ENCODE measurements at regions not wholly inside any gene's neighbourhood (a gene's known extent, or its start where the extent isn't known, plus 50 kb on each side); places are given as distances from the start of the nearest gene placed in this dataset.

GRCh38 chr10:3551761-3552160, 233.2 kb downstream of the KLF6 start:
- in situ Hi-C loops (cut with MboI; ENCODE audit: low sequenced_read_pairs in 4 of 4), result no loop called here
- no peak for TF ChIP-seq CTCF (IDR thresholded peaks at IDR 0.05 in 4 of 5, conservative IDR thresholded peaks at IDR 0.05 in 1 of 5)
- TF ChIP-seq POLR2A (IDR thresholded peaks at IDR 0.05), result no peak
- H3K27me3 ChIP-seq, result no peaks in the 10 kb centered on the region

GRCh38 chr10:3549118-3549517, 235.9 kb downstream of the KLF6 start:
- no peak for TF ChIP-seq POLR2A (IDR thresholded peaks at IDR 0.05)
- no peak for TF ChIP-seq CTCF (IDR thresholded peaks at IDR 0.05 in 4 of 5, conservative IDR thresholded peaks at IDR 0.05 in 1 of 5)
- DNase-seq (no peak), ATAC-seq (no peak)
- Histone ChIP-seq H3K36me3 (no peaks in the 10 kb centered on the region), H3K27me3 (no peaks in the 10 kb centered on the region), H3K4me3 (no peak overlapping the region), H3K27ac (no peak overlapping the region), H3K9me3 (no peaks in the 10 kb centered on the region), H3K4me1 (no peaks in the 10 kb centered on the region)
- in situ Hi-C loops (cut with MboI; ENCODE audit: low sequenced_read_pairs in 4 of 4), result no loop called here
- intact Hi-C loops (cut with DNase I; ENCODE audit: low total_unique reads), result no loop called here

More at GRCh38 chr10:3551761-3552160, 233.2 kb downstream of the KLF6 start:
- H3K36me3 ChIP-seq, result no peaks in the 10 kb centered on the region
- no peak overlapping the region for H3K27ac ChIP-seq
- H3K4me3 ChIP-seq, result no peak overlapping the region
- intact Hi-C loops (cut with DNase I; ENCODE audit: low total_unique reads), result no loop called here
- ATAC-seq, result no peak
- no peaks in the 10 kb centered on the region for H3K9me3 ChIP-seq
- H3K4me1 ChIP-seq, result no peaks in the 10 kb centered on the region
- DNase-seq, result no peak

GRCh38 chr10:3548702-3549101, 236.3 kb downstream of the KLF6 start:
- H3K4me1 ChIP-seq, result no peaks in the 10 kb centered on the region
- in situ Hi-C loops (cut with MboI; ENCODE audit: low sequenced_read_pairs in 4 of 4) (no loop called here), intact Hi-C loops (cut with DNase I; ENCODE audit: low total_unique reads) (no loop called here)
- H3K27me3 ChIP-seq, result no peaks in the 10 kb centered on the region
- TF ChIP-seq POLR2A (IDR thresholded peaks at IDR 0.05) (no peak), CTCF (IDR thresholded peaks at IDR 0.05 in 4 of 5, conservative IDR thresholded peaks at IDR 0.05 in 1 of 5) (no peak)
- no peak for ATAC-seq
- H3K4me3 ChIP-seq, result no peak overlapping the region
- H3K9me3 ChIP-seq, result no peaks in the 10 kb centered on the region
- H3K27ac ChIP-seq, result no peak overlapping the region
- H3K36me3 ChIP-seq, result no peaks in the 10 kb centered on the region
- no peak for DNase-seq

- in situ Hi-C loops (cut with MboI; ENCODE audit: low sequenced_read_pairs in 4 of 4), result no loop called here
Measured at GRCh38 chr10:3548076-3548475, 236.9 kb downstream of the KLF6 start.

More at GRCh38 chr10:3548076-3548475, 236.9 kb downstream of the KLF6 start:
- no peaks in the 10 kb centered on the region for H3K4me1 ChIP-seq
- ATAC-seq (no peak), DNase-seq (no peak)
- no peaks in the 10 kb centered on the region for H3K27me3 ChIP-seq
- intact Hi-C loops (cut with DNase I; ENCODE audit: low total_unique reads), result no loop called here
- TF ChIP-seq POLR2A (IDR thresholded peaks at IDR 0.05) (no peak), CTCF (IDR thresholded peaks at IDR 0.05 in 4 of 5, conservative IDR thresholded peaks at IDR 0.05 in 1 of 5) (no peak)
- H3K36me3 ChIP-seq, result no peaks in the 10 kb centered on the region
- no peaks in the 10 kb centered on the region for H3K9me3 ChIP-seq
- no peak overlapping the region for H3K27ac ChIP-seq
- no peak overlapping the region for H3K4me3 ChIP-seq

Measured in gastrocnemius medialis (tissue), 4 donors.